GM18870 (cell line): ENCODE measurements at regions not wholly inside any gene's neighbourhood (a gene's known extent, or its start where the extent isn't known, plus 50 kb on each side); places are given as distances from the start of the nearest gene placed in this dataset.
"Not testable (repeated sequence)": the region's sequence is repeated elsewhere in the genome, so short reads cannot be mapped to it uniquely, and the experiment has no call there.

Source experiments
- ATAC-seq: cut with Tn5 transposase; IDR thresholded peaks from one replicate; pipeline ENCODE4 v1.9.1; 2021; ENCODE audit warnings: moderate library complexity; ENCODE audit not compliant: unreplicated experiment

- ATAC-seq, result no peak
Measured at GRCh38 chr10:105751688-105752087, 1110.6 kb downstream of the SORCS3 start.

GRCh38 chr10:105745596-105746148, 1104.6 kb downstream of the SORCS3 start:
- ATAC-seq, result no peak

- no peak for ATAC-seq
Measured at GRCh38 chr10:105743343-105744056, 1102.4 kb downstream of the SORCS3 start.

GRCh38 chr10:105742923-105743322, 1101.8 kb downstream of the SORCS3 start:
- no peak for ATAC-seq

GRCh38 chr10:105742184-105742583, 1101.1 kb downstream of the SORCS3 start:
- no peak for ATAC-seq

GRCh38 chr10:105734479-105734878, 1093.4 kb downstream of the SORCS3 start:
- ATAC-seq, result no peak

- ATAC-seq, result no peak
Measured at GRCh38 chr10:105733924-105734323, 1092.8 kb downstream of the SORCS3 start.

GRCh38 chr10:105729428-105729827, 1088.3 kb downstream of the SORCS3 start:
- ATAC-seq, result no peak

- ATAC-seq, result not testable (repeated sequence)
Measured at GRCh38 chr10:105727586-105727985, 1086.5 kb downstream of the SORCS3 start.

- no peak for ATAC-seq
Measured at GRCh38 chr10:105727131-105727530, 1086.0 kb downstream of the SORCS3 start.

GRCh38 chr10:105726149-105726548, 1085.1 kb downstream of the SORCS3 start:
- ATAC-seq, result no peak

- no peak for ATAC-seq
Measured at GRCh38 chr10:105725007-105725406, 1083.9 kb downstream of the SORCS3 start.

- ATAC-seq, result no peak
Measured at GRCh38 chr10:105718207-105718995, 1077.3 kb downstream of the SORCS3 start.

GRCh38 chr10:105714728-105715127, 1073.6 kb downstream of the SORCS3 start:
- no peak for ATAC-seq

- no peak for ATAC-seq
Measured at GRCh38 chr10:105707603-105708002, 1066.5 kb downstream of the SORCS3 start.

- ATAC-seq, result no peak
Measured at GRCh38 chr10:105706281-105707026, 1065.4 kb downstream of the SORCS3 start.

- ATAC-seq, result no peak
Measured at GRCh38 chr10:105702211-105702610, 1061.1 kb downstream of the SORCS3 start.

GRCh38 chr10:105700218-105700617, 1059.1 kb downstream of the SORCS3 start:
- no peak for ATAC-seq

- no peak for ATAC-seq
Measured at GRCh38 chr10:105699504-105699903, 1058.4 kb downstream of the SORCS3 start.

- no peak for ATAC-seq
Measured at GRCh38 chr10:105698592-105698991, 1057.5 kb downstream of the SORCS3 start.

- no peak for ATAC-seq
Measured at GRCh38 chr10:105697290-105697780, 1056.2 kb downstream of the SORCS3 start.
